ENCODE measurements at regions not wholly inside any gene's neighbourhood (a gene's known extent, or its start where the extent isn't known, plus 50 kb on each side); places are given as distances from the start of the nearest gene placed in this dataset.

DNA sequence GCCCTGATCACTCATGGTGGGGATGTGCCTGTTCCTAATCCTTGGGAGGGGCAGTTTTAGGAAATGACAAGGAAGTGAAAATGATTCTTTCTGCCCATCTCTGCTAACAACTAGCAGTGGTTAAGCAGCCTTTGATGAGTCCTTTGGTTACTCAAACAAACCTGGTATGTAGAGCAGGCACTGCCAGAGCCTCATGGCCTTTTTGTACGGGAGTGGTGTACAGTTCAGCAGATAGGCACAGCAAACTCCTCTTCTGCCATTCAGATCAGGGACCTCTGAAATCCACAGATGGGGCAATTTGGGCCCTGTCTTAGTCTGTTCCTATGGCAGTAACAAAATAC lies 66.2 kb downstream of the FZD4 start:
- H3K4me3 ChIP-seq (ENCODE audit: low read depth, poor library complexity, severe bottlenecking): no peak overlapping the region
- no peak for DNase-seq (ENCODE audit: low spot score in 2 of 2)
- 67 to 82% methylated on average over 1 of the region's 1 CpG for WGBS, 2 donors
- intact Hi-C loops (cut with DNase I; ENCODE audit: low total_unique reads): no loop called here
- TF ChIP-seq POLR2A (IDR thresholded peaks at IDR 0.05): no peak
- TF ChIP-seq, protein P1, sequence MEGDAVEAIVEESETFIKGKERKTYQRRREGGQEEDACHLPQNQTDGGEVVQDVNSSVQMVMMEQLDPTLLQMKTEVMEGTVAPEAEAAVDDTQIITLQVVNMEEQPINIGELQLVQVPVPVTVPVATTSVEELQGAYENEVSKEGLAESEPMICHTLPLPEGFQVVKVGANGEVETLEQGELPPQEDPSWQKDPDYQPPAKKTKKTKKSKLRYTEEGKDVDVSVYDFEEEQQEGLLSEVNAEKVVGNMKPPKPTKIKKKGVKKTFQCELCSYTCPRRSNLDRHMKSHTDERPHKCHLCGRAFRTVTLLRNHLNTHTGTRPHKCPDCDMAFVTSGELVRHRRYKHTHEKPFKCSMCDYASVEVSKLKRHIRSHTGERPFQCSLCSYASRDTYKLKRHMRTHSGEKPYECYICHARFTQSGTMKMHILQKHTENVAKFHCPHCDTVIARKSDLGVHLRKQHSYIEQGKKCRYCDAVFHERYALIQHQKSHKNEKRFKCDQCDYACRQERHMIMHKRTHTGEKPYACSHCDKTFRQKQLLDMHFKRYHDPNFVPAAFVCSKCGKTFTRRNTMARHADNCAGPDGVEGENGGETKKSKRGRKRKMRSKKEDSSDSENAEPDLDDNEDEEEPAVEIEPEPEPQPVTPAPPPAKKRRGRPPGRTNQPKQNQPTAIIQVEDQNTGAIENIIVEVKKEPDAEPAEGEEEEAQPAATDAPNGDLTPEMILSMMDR (IDR thresholded peaks at IDR 0.05): no peak

DNA sequence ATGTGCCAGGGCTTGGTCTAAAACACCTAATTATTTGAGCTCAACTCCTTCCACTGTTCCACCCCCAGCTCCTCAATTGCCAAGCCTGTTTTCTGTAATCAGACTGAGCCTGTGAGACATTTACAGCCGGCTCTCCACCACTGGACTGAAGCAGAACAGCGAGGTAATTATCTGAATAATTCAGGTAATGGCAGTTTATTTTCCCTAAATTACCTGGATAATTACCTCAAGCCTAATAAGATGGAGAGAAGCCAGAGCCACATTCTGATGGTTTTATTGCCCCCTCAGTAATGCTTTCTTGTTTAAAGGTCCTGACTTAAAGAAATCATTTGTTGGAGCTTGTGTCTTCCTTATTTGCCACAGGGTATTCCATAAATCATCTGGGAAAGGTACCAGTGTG lies 64.2 kb downstream of the FZD4 start:
- DNase-seq (ENCODE audit: low spot score in 2 of 2): no peak
- intact Hi-C loops (cut with DNase I; ENCODE audit: low total_unique reads): no loop called here
- no peak overlapping the region for H3K4me3 ChIP-seq (ENCODE audit: low read depth, poor library complexity, severe bottlenecking)
- 38 to 53% methylated on average over 2 of the region's 2 CpGs for WGBS, 2 donors
- TF ChIP-seq, protein P1 (IDR thresholded peaks at IDR 0.05): no peak
- no peak for TF ChIP-seq POLR2A (IDR thresholded peaks at IDR 0.05)

DNA sequence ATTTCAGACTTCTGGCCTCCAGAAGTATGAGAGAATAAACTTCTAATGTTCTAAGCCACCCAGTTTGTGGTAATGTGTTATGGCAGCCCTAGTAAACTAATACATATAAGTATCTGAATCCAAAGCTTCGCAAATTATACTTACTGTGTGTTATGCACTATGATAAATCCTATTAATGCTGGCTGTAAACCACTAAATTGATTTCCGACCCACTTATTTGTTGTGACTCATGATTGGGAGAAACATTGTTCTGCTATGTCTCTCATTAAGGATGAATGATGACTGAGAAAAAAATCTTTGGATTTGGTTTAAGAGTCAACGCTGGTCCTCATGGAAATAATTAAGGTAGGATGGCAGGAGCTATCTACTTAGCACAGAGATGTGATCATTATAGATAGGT lies 62.0 kb downstream of the FZD4 start:
- intact Hi-C loops (cut with DNase I; ENCODE audit: low total_unique reads): no loop called here
- WGBS, 2 donors: 54 to 87% methylated on average over 3 of the region's 3 CpGs

More for the DNA sequence above, 62.0 kb downstream of the FZD4 start:
- TF ChIP-seq POLR2A (IDR thresholded peaks at IDR 0.05): no peak
- TF ChIP-seq, protein P1 (IDR thresholded peaks at IDR 0.05): no peak
- H3K4me3 ChIP-seq (ENCODE audit: low read depth, poor library complexity, severe bottlenecking): no peak overlapping the region
- no peak for DNase-seq (ENCODE audit: low spot score in 2 of 2)
